IMR-90 (cell line): ENCODE measurements at regions not wholly inside any gene's neighbourhood (a gene's known extent, or its start where the extent isn't known, plus 50 kb on each side); places are given as distances from the start of the nearest gene placed in this dataset.

ENCODE experiments used
- BHLHE40 ChIP-seq: fragments of 150-350 bp; IDR thresholded peaks from 2 replicates; pipeline ENCODE4 v1.6.1; 2016; ENCODE audit warnings: mild to moderate bottlenecking, low read depth, low read length
- CEBPB ChIP-seq: IDR thresholded peaks from 2 replicates; pipeline ENCODE4 v1.6.1; 2012; ENCODE audit warnings: low read depth, low read length, improper control_type of control experiment
- CTCF ChIP-seq: conservative IDR thresholded peaks from 2 replicates; pipeline ENCODE4 v1.5.1; 2012; ENCODE audit warnings: mild to moderate bottlenecking, low read depth, low read length, improper control_type of control experiment
- FOS ChIP-seq: fragments of 150-350 bp; IDR thresholded peaks from 2 replicates; pipeline ENCODE4 v1.6.1; 2016; ENCODE audit warnings: low read depth, low read length
- MAZ ChIP-seq: IDR thresholded peaks from 2 replicates; pipeline ENCODE4 v1.6.1; 2012; ENCODE audit warnings: low read depth, mild to moderate bottlenecking, low read length, improper control_type of control experiment, moderate library complexity, borderline replicate concordance
- MXI1 ChIP-seq: IDR thresholded peaks from 2 replicates; pipeline ENCODE4 v1.6.1; 2012; ENCODE audit warnings: low read depth, mild to moderate bottlenecking, low read length, moderate library complexity, borderline replicate concordance
- NFE2L2 ChIP-seq: fragments of 150-350 bp; IDR thresholded peaks from 2 replicates; pipeline ENCODE4 v1.6.1; 2016; ENCODE audit warnings: low read depth, mild to moderate bottlenecking, low read length
- POLR2A ChIP-seq: IDR thresholded peaks from 2 replicates; pipeline ENCODE4 v1.6.1; 2012; ENCODE audit warnings: mild to moderate bottlenecking, low read depth, low read length
- RAD21 ChIP-seq: IDR thresholded peaks from 2 replicates; pipeline ENCODE4 v1.6.1; 2012; ENCODE audit warnings: low read length, improper control_type of control experiment
- RCOR1 ChIP-seq: IDR thresholded peaks from 2 replicates; pipeline ENCODE4 v1.6.1; 2012; ENCODE audit warnings: mild to moderate bottlenecking, low read length, improper control_type of control experiment; ENCODE audit not compliant: insufficient replicate concordance
- RFX5 ChIP-seq: IDR thresholded peaks from 2 replicates; pipeline ENCODE4 v1.8.0; 2012; ENCODE audit warnings: low read depth, mild to moderate bottlenecking, low read length, moderate library complexity
- SMC3 ChIP-seq: fragments of 150-350 bp; IDR thresholded peaks from 2 replicates; pipeline ENCODE4 v1.6.1; 2016; ENCODE audit warnings: low read depth, mild to moderate bottlenecking, antibody characterized with exemption, low read length, moderate library complexity

GRCh38 chr4:91904556-91904955, 399.2 kb upstream of the GRID2 start:
- no peak for TF ChIP-seq POLR2A
- TF ChIP-seq CTCF: no peak
- no peak for TF ChIP-seq MXI1
- TF ChIP-seq RFX5: no peak
- no peak for TF ChIP-seq RAD21
- TF ChIP-seq SMC3: no peak
- TF ChIP-seq RCOR1: no peak
- no peak for TF ChIP-seq CEBPB
- no peak for TF ChIP-seq MAZ
- no peak for TF ChIP-seq FOS
- TF ChIP-seq BHLHE40: no peak
- no peak for TF ChIP-seq NFE2L2
